Right cardiac atrium (tissue), 5 donors: ENCODE measurements at regions not wholly inside any gene's neighbourhood (a gene's known extent, or its start where the extent isn't known, plus 50 kb on each side); places are given as distances from the start of the nearest gene placed in this dataset.

ENCODE experiments used
- ATAC-seq, 2 donors: fragments of 200-7000 bp; cut with Tn5 transposase; one replicate each; pipeline versions ENCODE4 v1.8.0 to v1.9.1; 2020; ENCODE audit warnings: moderate library complexity in 2 of 2, mild to moderate bottlenecking in 1 of 2
- DNase-seq, 3 donors: peaks; one replicate each; pipeline ENCODE4 v3.0.0-alpha.2; 2020
- H3K27ac ChIP-seq: one replicate; pipeline ENCODE4 v1.5.1; 2013; ENCODE audit warnings: mild to moderate bottlenecking, low read length, control low read depth, moderate library complexity
- H3K27me3 ChIP-seq: one replicate; pipeline ENCODE4 v1.6.1; 2013; ENCODE audit not compliant: control insufficient read depth, insufficient read depth
- H3K4me1 ChIP-seq: one replicate; pipeline ENCODE4 v1.6.1; 2013; ENCODE audit warnings: low read length; ENCODE audit not compliant: control insufficient read depth, insufficient read depth
- H3K4me3 ChIP-seq: one replicate; pipeline ENCODE4 v1.5.1; 2013; ENCODE audit warnings: low read length, control low read depth
- H3K9me3 ChIP-seq: one replicate; pipeline ENCODE4 v1.6.1; 2013; ENCODE audit warnings: low read length; ENCODE audit not compliant: control insufficient read depth
- WGBS: extraction: QIAGEN DNeasy Blood & Tissue Kit; methylation state at CpG from one replicate; pipeline ENCODE4 v1.1.7; 2013; 5-methylcytosine and 5-hydroxymethylcytosine counted together
- intact Hi-C, 4 donors: fragments of 100-400 bp; cut with DNase I; formaldehyde crosslinking; loops; one replicate each; pipeline versions ENCODE4 v1.11.0 to v1.14.0; 2022 to 2023
- donor health status: healthy with polysubstance abuse.
- donor health status: DM: no; HTN: yes; CAD: no.
- donor health status: DM: no; HTN: no; CAD: no.
- donor health status: DM: no; HTN: yes; CAD: no; lungs with severe emphysema.
- donor health status: DM: yes; HTN: yes; CAD: no.

- DNase-seq: no peak
- Histone ChIP-seq H3K4me1 (no peaks in the 10 kb centered on the region), H3K27ac (no peak overlapping the region), H3K4me3 (no peak overlapping the region), H3K9me3 (no peaks in the 10 kb centered on the region), H3K27me3 (no peaks in the 10 kb centered on the region)
- WGBS: 58% methylated on average over 5 of the region's 5 CpGs
- no peak for ATAC-seq
- intact Hi-C loops: no loop called here
These were observed 106.4 kb downstream of the TUSC7 start for GRCh38 chr3:116815831-116816588.

GRCh38 chr3:116821371-116821770 is 111.8 kb downstream of the TUSC7 start:
- no peak overlapping the region for H3K4me3 ChIP-seq
- intact Hi-C loops: no loop called here
- H3K4me1 ChIP-seq: no peaks in the 10 kb centered on the region
- H3K27me3 ChIP-seq: no peaks in the 10 kb centered on the region
- DNase-seq (no peak), ATAC-seq (no peak)
- H3K9me3 ChIP-seq: no peaks in the 10 kb centered on the region
- H3K27ac ChIP-seq: no peak overlapping the region
- WGBS: 82% methylated on average over 1 of the region's 1 CpG

- no peak overlapping the region for H3K27ac ChIP-seq
- intact Hi-C loops: no loop called here
- no peak overlapping the region for H3K4me3 ChIP-seq
- no peaks in the 10 kb centered on the region for H3K9me3 ChIP-seq
- no peak for DNase-seq
- no peaks in the 10 kb centered on the region for H3K27me3 ChIP-seq
- H3K4me1 ChIP-seq: no peaks in the 10 kb centered on the region
- no peak for ATAC-seq
- 64% methylated on average over 1 of the region's 1 CpG for WGBS
These were observed 114.6 kb downstream of the TUSC7 start for GRCh38 chr3:116824208-116824607.

GRCh38 chr3:116833202-116833601 is 123.6 kb downstream of the TUSC7 start:
- no peak overlapping the region for H3K27ac ChIP-seq
- no peak overlapping the region for H3K4me3 ChIP-seq
- H3K9me3 ChIP-seq: no peaks in the 10 kb centered on the region
- intact Hi-C loops: no loop called here
- DNase-seq: no peak
- no peaks in the 10 kb centered on the region for H3K27me3 ChIP-seq
- no peak for ATAC-seq
- H3K4me1 ChIP-seq: no peaks in the 10 kb centered on the region

DNA sequence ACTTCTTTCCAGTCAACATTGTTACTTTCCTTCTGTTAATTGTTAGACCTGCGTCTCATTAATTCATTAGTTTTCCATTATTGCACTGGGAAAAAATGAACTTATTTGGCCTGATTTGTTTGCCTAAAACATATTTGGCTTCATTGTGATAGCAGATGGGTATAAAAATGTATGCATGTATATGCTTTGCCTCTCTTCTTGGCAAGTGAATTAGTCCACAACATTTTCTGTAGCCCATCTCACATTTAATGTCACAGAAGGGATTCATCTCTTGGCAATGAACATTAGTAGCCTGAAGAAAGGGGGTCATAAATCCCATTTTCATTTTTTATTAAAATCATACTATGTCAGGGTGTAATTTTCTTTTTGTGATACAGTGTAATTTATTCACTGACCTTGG is 125.2 kb downstream of the TUSC7 start:
- no peaks in the 10 kb centered on the region for H3K4me1 ChIP-seq
- DNase-seq (no peak), ATAC-seq (no peak)
- H3K27ac ChIP-seq: no peak overlapping the region
- no peaks in the 10 kb centered on the region for H3K9me3 ChIP-seq
- 89% methylated on average over 1 of the region's 1 CpG for WGBS
- H3K27me3 ChIP-seq: no peaks in the 10 kb centered on the region
- H3K4me3 ChIP-seq: no peak overlapping the region
- intact Hi-C loops: no loop called here

DNA sequence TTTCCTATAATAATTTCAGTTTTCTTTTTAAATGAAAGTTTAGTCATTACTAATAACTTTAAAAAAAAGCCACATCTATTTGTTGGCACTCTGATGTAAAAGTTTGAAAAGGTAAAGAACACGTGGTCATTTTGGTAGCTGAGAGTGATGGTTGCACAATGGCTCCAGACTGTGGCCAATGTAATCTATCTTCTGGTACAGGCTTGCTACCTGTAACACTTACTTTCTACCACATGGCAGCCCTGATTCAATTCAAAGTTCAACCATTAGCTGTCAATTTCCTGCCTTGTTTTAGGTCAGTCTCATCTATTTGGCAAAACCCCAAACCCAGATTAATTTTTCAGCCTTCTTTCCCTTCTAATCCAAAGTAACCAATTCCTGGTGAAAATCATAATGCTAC is 126.1 kb downstream of the TUSC7 start:
- intact Hi-C loops: no loop called here
- Histone ChIP-seq H3K4me3 (no peak overlapping the region), H3K4me1 (no peaks in the 10 kb centered on the region), H3K27ac (no peak overlapping the region), H3K27me3 (no peaks in the 10 kb centered on the region), H3K9me3 (no peaks in the 10 kb centered on the region)
- WGBS: 62% methylated on average over 1 of the region's 1 CpG
- no peak for DNase-seq
- no peak for ATAC-seq

DNA sequence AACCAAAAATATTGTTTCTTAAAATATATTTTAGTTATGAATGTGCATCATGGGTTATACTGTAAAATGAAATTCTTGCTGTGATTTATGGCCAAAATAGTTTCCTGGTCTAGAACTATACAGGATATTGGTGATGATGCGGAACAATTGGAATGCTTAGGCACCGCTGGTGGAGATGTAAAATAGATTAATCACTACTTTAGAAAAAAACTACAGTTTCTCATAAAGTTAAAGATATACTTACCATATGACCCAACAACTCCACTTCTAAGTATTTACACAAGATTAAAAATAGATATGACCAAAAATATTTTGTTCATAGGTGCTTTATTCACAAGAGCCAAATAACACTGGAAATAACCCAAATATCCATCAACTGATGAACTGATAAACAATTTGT is 126.7 kb downstream of the TUSC7 start:
- 71% methylated on average over 2 of the region's 2 CpGs for WGBS
- no peak for ATAC-seq

DNA sequence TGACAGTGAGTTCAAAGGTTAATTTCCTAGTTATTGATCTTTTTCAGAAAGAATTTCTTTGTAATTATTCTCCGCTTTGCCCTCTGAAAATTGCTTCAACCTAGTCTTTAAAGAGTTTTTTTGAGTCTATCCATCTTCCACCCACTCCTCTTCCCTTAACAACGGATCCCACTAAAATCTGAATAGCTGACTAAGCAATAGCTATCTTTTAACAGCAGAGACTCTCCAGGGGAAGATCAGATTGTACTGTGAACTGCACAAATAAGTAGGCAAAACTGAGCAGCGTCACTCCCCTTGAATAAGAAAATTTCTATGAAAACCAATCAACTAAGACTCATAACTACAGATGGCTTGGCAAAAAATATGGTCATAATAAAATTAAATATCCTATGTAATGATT is 127.9 kb downstream of the TUSC7 start:
- intact Hi-C loops: no loop called here
- Histone ChIP-seq H3K27ac (no peak overlapping the region), H3K9me3 (no peaks in the 10 kb centered on the region), H3K4me1 (no peaks in the 10 kb centered on the region), H3K27me3 (no peaks in the 10 kb centered on the region), H3K4me3 (no peak overlapping the region)
- DNase-seq (no peak), ATAC-seq (no peak)
- WGBS: 62% methylated on average over 3 of the region's 3 CpGs

More for the DNA sequence above, 126.7 kb downstream of the TUSC7 start:
- Histone ChIP-seq H3K9me3 (no peaks in the 10 kb centered on the region), H3K4me3 (no peak overlapping the region), H3K27ac (no peak overlapping the region), H3K27me3 (no peaks in the 10 kb centered on the region), H3K4me1 (no peaks in the 10 kb centered on the region)
- intact Hi-C loops: no loop called here
- no peak for DNase-seq

- ATAC-seq: no peak
- no peaks in the 10 kb centered on the region for H3K27me3 ChIP-seq
- H3K4me1 ChIP-seq: no peaks in the 10 kb centered on the region
- 58% methylated on average over 6 of the region's 6 CpGs for WGBS
- H3K9me3 ChIP-seq: no peaks in the 10 kb centered on the region
- no peak overlapping the region for H3K27ac ChIP-seq
- H3K4me3 ChIP-seq: no peak overlapping the region
- intact Hi-C loops: no loop called here
- DNase-seq: no peak
These were observed 131.6 kb downstream of the TUSC7 start for GRCh38 chr3:116841003-116841735.

- H3K27me3 ChIP-seq: no peaks in the 10 kb centered on the region
- intact Hi-C loops: no loop called here
- 32% methylated on average over 2 of the region's 2 CpGs for WGBS
- H3K4me3 ChIP-seq: no peak overlapping the region
- H3K4me1 ChIP-seq: no peaks in the 10 kb centered on the region
- no peak overlapping the region for H3K27ac ChIP-seq
- ATAC-seq (no peak), DNase-seq (no peak)
- no peaks in the 10 kb centered on the region for H3K9me3 ChIP-seq
These were observed 132.8 kb downstream of the TUSC7 start for GRCh38 chr3:116842254-116842957.

DNA sequence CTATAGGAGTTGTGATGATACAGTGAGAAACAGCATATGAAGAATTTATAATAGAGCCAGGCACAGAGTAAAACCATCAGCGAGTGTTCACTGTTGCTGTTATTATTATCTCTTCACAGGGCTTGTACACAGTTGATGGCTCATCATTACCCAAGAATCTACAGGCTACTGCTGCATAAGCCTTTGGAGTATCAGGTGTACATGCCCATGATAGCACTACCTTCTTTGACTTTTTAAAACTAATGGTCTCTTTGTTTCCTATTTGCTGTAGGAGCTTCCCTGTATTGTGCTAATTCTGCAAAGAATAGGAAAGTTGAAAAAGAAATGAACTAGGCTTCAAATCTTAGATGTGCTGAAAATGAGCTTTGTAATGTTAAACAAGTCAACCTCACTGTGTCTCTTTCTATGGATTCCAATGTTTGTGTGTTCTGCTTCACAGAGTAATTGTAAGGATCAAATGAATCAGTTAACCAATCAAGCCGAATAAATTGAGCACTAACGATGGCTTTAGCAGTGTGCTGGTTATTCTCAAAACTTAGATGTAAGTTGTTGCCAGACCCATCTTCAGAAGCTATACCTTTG is 138.8 kb downstream of the TUSC7 start:
- H3K9me3 ChIP-seq: no peaks in the 10 kb centered on the region
- 58% methylated on average over 3 of the region's 3 CpGs for WGBS
- no peak overlapping the region for H3K27ac ChIP-seq
- intact Hi-C loops: no loop called here
- DNase-seq (no peak), ATAC-seq (no peak)
- H3K4me3 ChIP-seq: no peak overlapping the region
- no peaks in the 10 kb centered on the region for H3K27me3 ChIP-seq
- H3K4me1 ChIP-seq: no peaks in the 10 kb centered on the region
